Body of pancreas (tissue), 4 donors: ENCODE measurements at regions not wholly inside any gene's neighbourhood (a gene's known extent, or its start where the extent isn't known, plus 50 kb on each side); places are given as distances from the start of the nearest gene placed in this dataset.

Experiments used
- ATAC-seq: fragments of 150-250 bp; one replicate; pipeline ENCODE4 v1.9.1; 2016
- DNase-seq, 4 donors: peaks; one replicate each; pipeline ENCODE4 v3.0.0-alpha.2; 2019
- H3K27ac ChIP-seq, 4 donors: fragments of 200-600 bp; sonication (generic); 1 replicate in 3 of 4; 2 replicates in 1 of 4; pipeline versions ENCODE4 v1.5.1 to v1.6.1; 2016 to 2019; ENCODE audit warnings: mild to moderate bottlenecking in 1 of 4, mixed read lengths in 1 of 4, moderate library complexity in 1 of 4
- H3K27me3 ChIP-seq, 2 donors: fragments of 200-600 bp; sonication (generic); one replicate each; pipeline ENCODE4 v1.6.0; 2016; ENCODE audit warnings: mild to moderate bottlenecking in 1 of 2
- H3K36me3 ChIP-seq, 2 donors: fragments of 200-600 bp; sonication (generic); replicated peaks in 1 of 2; 2 replicates each; pipeline ENCODE4 v1.5.1; 2016; ENCODE audit warnings: low read depth in 2 of 2; ENCODE audit not compliant: insufficient read depth in 1 of 2
- H3K4me1 ChIP-seq: fragments of 200-600 bp; sonication (generic); one replicate; pipeline ENCODE4 v1.6.0; 2016
- H3K4me3 ChIP-seq, 2 donors: fragments of 200-600 bp; sonication (generic); 1 replicate in 1 of 2; 2 replicates in 1 of 2; pipeline ENCODE4 v1.5.1; 2016 to 2019
- H3K9me3 ChIP-seq, 3 donors: fragments of 200-600 bp; sonication (generic); 1 replicate in 2 of 3; 2 replicates in 1 of 3; pipeline ENCODE4 v1.5.1; 2016
- CTCF ChIP-seq, 7 experiments: fragments of 450-650 bp in 4 of 7; fragments of 200-600 bp in 3 of 7; sonication (generic) in 3 of 7; IDR thresholded peaks; one replicate each; pipeline ENCODE4 v1.5.1; 2016 to 2019; ENCODE audit warnings: antibody characterized with exemption in 7 of 7
- POLR2A ChIP-seq, 3 donors: fragments of 450-650 bp; IDR thresholded peaks; one replicate each; pipeline ENCODE4 v1.6.1; 2016; ENCODE audit warnings: antibody characterized with exemption in 3 of 3, mild to moderate bottlenecking in 2 of 3
- WGBS, 2 donors: methylation state at CpG; one replicate each; pipeline ENCODE4 v1.1.5; 2017; 5-methylcytosine and 5-hydroxymethylcytosine counted together
- intact Hi-C: fragments of 100-400 bp; cut with DNase I; formaldehyde crosslinking; loops from one replicate; pipeline ENCODE4 v1.15.1; 2023

DNA sequence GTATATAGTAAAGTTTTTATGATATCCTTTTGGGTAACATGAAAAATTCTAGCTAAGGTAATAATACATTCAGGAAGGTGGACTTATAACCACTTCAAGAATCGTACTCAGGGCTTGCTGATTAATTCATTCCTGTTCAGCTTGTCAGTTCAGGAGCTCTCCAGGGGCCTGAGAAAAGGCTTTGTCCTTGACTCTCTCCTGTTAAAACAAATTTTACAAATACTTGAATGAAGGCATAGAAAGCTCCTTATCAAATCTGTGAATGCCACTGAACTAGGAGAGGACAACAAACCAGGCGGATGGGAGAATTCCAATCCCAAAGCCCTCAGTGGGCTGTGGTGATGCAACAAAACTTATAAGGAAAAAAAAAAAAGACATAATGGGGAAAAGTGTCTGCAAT, 354.5 kb upstream of the ZMIZ1 start:
- TF ChIP-seq POLR2A (IDR thresholded peaks at IDR 0.05) (no peak), CTCF (IDR thresholded peaks at IDR 0.05) (no peak)
- 28 to 33% methylated on average over 2 of the region's 2 CpGs for WGBS, 2 donors
- H3K36me3 ChIP-seq, result no peaks in the 10 kb centered on the region
- peak overlapping the region in 2 of 4 donors; percentile 22 to 31 for H3K27ac ChIP-seq
- no peaks in the 10 kb centered on the region for H3K9me3 ChIP-seq
- H3K4me3 ChIP-seq, result no peak overlapping the region
- peak; percentile 56 for ATAC-seq
- intact Hi-C loops, result no loop called here
- H3K4me1 ChIP-seq, result peaks cover 7% of the 10 kb centered on the region
- H3K27me3 ChIP-seq, result no peaks in the 10 kb centered on the region
- no peak for DNase-seq

GRCh38 chr10:78715435-78715834, 353.3 kb upstream of the ZMIZ1 start:
- H3K27ac ChIP-seq, result peak overlapping the region in 1 of 4 donors; percentile 31
- intact Hi-C loops, result no loop called here
- 80% methylated on average over 2 of the region's 2 CpGs for WGBS, 2 donors
- ATAC-seq (no peak), DNase-seq (no peak)
- TF ChIP-seq CTCF (IDR thresholded peaks at IDR 0.05), result no peak
- TF ChIP-seq POLR2A (IDR thresholded peaks at IDR 0.05), result no peak
- H3K27me3 ChIP-seq, result no peaks in the 10 kb centered on the region
- no peak overlapping the region for H3K4me3 ChIP-seq
- H3K36me3 ChIP-seq, result no peaks in the 10 kb centered on the region
- peaks cover 7% of the 10 kb centered on the region for H3K4me1 ChIP-seq
- no peaks in the 10 kb centered on the region for H3K9me3 ChIP-seq

DNA sequence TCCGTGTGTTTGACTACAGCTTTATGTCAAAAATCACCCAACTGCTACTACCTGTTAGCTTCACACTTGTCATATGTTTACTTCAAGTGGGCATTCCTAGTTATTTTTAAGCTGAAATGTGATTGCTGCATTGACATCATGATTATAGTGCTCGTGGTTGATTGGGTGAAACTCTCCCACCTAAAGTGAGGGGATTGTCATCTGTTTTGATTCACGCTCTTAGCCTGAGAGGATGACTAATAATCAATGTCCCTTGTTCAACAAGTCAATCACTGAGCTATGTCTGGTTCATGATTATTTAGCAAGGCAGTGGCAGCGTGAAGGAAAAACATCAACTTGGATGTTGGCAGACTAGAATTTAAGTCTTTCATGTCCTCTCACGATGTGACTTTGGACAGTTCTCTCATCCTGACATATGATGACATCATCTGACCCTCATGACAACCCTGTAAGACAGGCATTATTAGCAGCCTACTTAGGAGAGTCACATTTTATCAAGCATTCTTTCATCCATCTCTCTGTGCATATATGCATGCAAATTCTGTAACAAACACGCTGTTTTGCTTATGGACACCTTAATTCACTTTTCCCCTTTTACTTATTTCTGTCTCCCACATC, 352.6 kb upstream of the ZMIZ1 start:
- WGBS, 2 donors, result 78 to 87% methylated on average over 6 of the region's 6 CpGs
- TF ChIP-seq CTCF (IDR thresholded peaks at IDR 0.05), result no peak
- TF ChIP-seq POLR2A (IDR thresholded peaks at IDR 0.05), result no peak
- Histone ChIP-seq H3K9me3 (no peaks in the 10 kb centered on the region), H3K4me1 (peaks cover 7% of the 10 kb centered on the region), H3K4me3 (no peak overlapping the region), H3K27me3 (no peaks in the 10 kb centered on the region), H3K27ac (no peak overlapping the region), H3K36me3 (no peaks in the 10 kb centered on the region)
- no peak for ATAC-seq
- DNase-seq, result no peak
- intact Hi-C loops, result no loop called here

DNA sequence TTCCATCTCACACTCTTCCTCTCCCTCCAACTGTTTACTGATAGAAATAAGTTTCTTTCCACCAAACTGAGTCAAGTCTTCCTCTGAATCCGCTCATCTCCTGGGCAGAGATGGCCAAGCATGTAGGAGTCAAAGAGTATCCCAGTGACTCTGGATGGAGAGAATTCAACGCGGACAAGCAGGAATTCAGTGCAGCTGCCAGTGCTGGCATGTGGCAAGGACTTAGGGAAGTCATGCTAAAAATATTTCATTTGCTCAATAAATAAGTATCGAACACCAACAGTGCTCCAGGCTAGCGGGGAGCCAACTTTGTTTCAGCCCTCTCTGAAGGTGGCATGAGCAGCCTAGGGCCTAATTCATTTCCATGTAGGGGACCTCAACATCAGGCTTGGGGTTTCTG, 351.6 kb upstream of the ZMIZ1 start:
- WGBS, 2 donors, result 35 to 39% methylated on average over 5 of the region's 5 CpGs
- Histone ChIP-seq H3K27ac (peak overlapping the region in 2 of 4 donors; percentile 12 to 19), H3K9me3 (no peaks in the 10 kb centered on the region), H3K4me3 (no peak overlapping the region), H3K4me1 (peaks cover 7% of the 10 kb centered on the region), H3K36me3 (no peaks in the 10 kb centered on the region), H3K27me3 (no peaks in the 10 kb centered on the region)
- peak; percentile 57 for ATAC-seq
- TF ChIP-seq POLR2A (IDR thresholded peaks at IDR 0.05) (no peak), CTCF (IDR thresholded peaks at IDR 0.05) (no peak)
- intact Hi-C loops, result no loop called here
- DNase-seq, result peak in 3 of 4 donors; percentile 14 to 35 (median 16)

DNA sequence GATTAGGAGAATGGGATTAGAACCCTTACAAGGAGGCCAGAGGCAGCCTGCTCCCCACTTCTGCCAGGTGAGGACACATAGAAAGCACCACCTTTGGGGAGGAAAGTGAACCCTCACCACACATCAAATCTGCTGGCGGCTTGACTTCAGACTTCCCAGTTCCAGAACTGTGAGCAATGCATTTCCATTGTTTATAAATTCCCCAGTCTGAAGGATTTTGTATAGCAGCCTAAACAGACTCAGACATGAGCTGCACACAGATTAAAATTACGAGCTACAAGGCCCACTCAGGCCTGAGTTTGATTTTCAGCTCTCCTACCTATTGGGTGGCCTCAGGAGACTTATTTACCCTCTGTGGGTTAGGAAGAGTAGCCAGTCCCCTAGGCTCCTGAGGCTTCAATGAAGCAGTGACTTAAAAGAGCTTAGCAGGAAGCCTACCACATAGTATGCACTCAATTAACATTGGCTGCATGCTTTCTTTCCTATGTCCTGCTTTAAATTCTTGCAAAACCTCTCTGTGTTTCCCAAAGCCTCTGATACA, 350.7 kb upstream of the ZMIZ1 start:
- H3K4me1 ChIP-seq, result peaks cover 7% of the 10 kb centered on the region
- no peaks in the 10 kb centered on the region for H3K36me3 ChIP-seq
- no peak for DNase-seq
- no peaks in the 10 kb centered on the region for H3K27me3 ChIP-seq
- peak overlapping the region in 1 of 4 donors; percentile 19 for H3K27ac ChIP-seq
- intact Hi-C loops, result no loop called here
- no peak for ATAC-seq
- no peak for TF ChIP-seq CTCF (IDR thresholded peaks at IDR 0.05)
- no peak for TF ChIP-seq POLR2A (IDR thresholded peaks at IDR 0.05)
- H3K4me3 ChIP-seq, result no peak overlapping the region
- 89 to 90% methylated on average over 2 of the region's 2 CpGs for WGBS, 2 donors
- no peaks in the 10 kb centered on the region for H3K9me3 ChIP-seq
